HCT116 (cell line): ENCODE measurements at regions not wholly inside any gene's neighbourhood (a gene's known extent, or its start where the extent isn't known, plus 50 kb on each side); places are given as distances from the start of the nearest gene placed in this dataset.

ENCODE experiments used
- ATAC-seq: fragments of 200-7000 bp; cut with Tn5 transposase; 2 replicates; pipeline ENCODE4 v1.9.1; 2020; ENCODE audit warnings: mild to moderate bottlenecking, moderate library complexity
- BruUV-seq: library from RNA; stranded (reverse); fragments of 400-500 nt; replicated peaks from 2 replicates; lab custom pipeline; 2021; lab: Mats Ljungman, UMichigan
- CTCF ChIA-PET: fragments of 300-600 bp; sonication (Branson Sonifier 250); formaldehyde crosslinking; loops from one replicate; lab custom pipeline; 2021; ENCODE audit warnings: antibody characterized with exemption; lab: Charles Lee
- POLR2A ChIA-PET: fragments of 300-600, 350-600 bp; sonication (Branson Sonifier 250); formaldehyde crosslinking; loops from one replicate; lab custom pipeline; 2021; ENCODE audit warnings: antibody characterized with exemption; lab: Charles Lee
- RAD21 ChIA-PET, 2 experiments: fragments of 300-600 bp; sonication (Branson Sonifier 250); formaldehyde crosslinking; loops; one replicate each; lab custom pipeline; 2023; ENCODE audit warnings: low total read pairs in 2 of 2; ENCODE audit not compliant: uncharacterized antibody in 2 of 2, unreplicated experiment in 2 of 2, low non-redundant PET in 1 of 2; lab: Charles Lee
- DNase-seq: peaks from one replicate; pipeline ENCODE4 v3.0.0-alpha.2; 2010; ENCODE audit warnings: low read depth, low spot score
- H2AFZ ChIP-seq: fragments of 200-600 bp; shearing (Covaris generic), sonication (generic); 2 replicates; pipeline ENCODE4 v1.6.1; 2017; ENCODE audit warnings: low read depth, mixed run types, mixed read lengths, antibody characterized with exemption, low read length; ENCODE audit not compliant: poor library complexity, severe bottlenecking
- H3K27ac ChIP-seq: 2 replicates; pipeline ENCODE4 v1.5.1; 2012; ENCODE audit warnings: low read depth, low read length
- H3K27me3 ChIP-seq: fragments of 200-600 bp; sonication (generic); 2 replicates; pipeline ENCODE4 v1.6.1; 2016; ENCODE audit warnings: mixed run types, low read length, mixed read lengths; ENCODE audit not compliant: insufficient read depth
- H3K36me3 ChIP-seq, 2 experiments: fragments of 200-500 bp in 1 of 2; fragments of 200-600 bp in 1 of 2; sonication (Bioruptor generic) in 1 of 2; sonication (generic) in 1 of 2; 2 replicates each; pipeline versions ENCODE4 v1.5.1 to v1.6.1; 2014 to 2016; ENCODE audit warnings: low read length in 2 of 2, inconsistent platforms in 1 of 2, mixed read lengths in 1 of 2, mixed run types in 1 of 2; ENCODE audit not compliant: insufficient read depth in 2 of 2, control insufficient read depth in 1 of 2
- H3K4me1 ChIP-seq, 2 experiments: fragments of 200-600 bp in 1 of 2; sonication (generic) in 1 of 2; 2 replicates each; pipeline versions ENCODE4 v1.5.1 to v1.6.1; 2012 to 2017; ENCODE audit warnings: low read length in 2 of 2, inconsistent platforms in 1 of 2, mild to moderate bottlenecking in 1 of 2, mixed read lengths in 1 of 2, mixed run types in 1 of 2, moderate library complexity in 1 of 2; ENCODE audit not compliant: insufficient read depth in 2 of 2, control insufficient read depth in 1 of 2
- H3K4me2 ChIP-seq: fragments of 200-600 bp; sonication (generic); 2 replicates; pipeline ENCODE4 v1.6.1; 2017; ENCODE audit warnings: mixed run types, low read length, mixed read lengths
- H3K4me3 ChIP-seq, 2 experiments: fragments of 200-600 bp in 1 of 2; sonication (generic) in 1 of 2; replicated peaks in 1 of 2; 2 replicates each; pipeline ENCODE4 v1.5.1; 2011 to 2016; ENCODE audit warnings: low read length in 2 of 2, control low read depth in 1 of 2, low read depth in 1 of 2, mild to moderate bottlenecking in 1 of 2, mixed read lengths in 1 of 2, mixed run types in 1 of 2
- H3K79me2 ChIP-seq: fragments of 200-600 bp; sonication (generic); 2 replicates; pipeline ENCODE4 v1.6.1; 2017; ENCODE audit warnings: mild to moderate bottlenecking, mixed run types, low read length, moderate library complexity, mixed read lengths; ENCODE audit not compliant: insufficient read depth
- H3K9ac ChIP-seq: fragments of 200-600 bp; sonication (generic); 2 replicates; pipeline ENCODE4 v1.6.1; 2016; ENCODE audit warnings: low read length, mixed read lengths
- H3K9me2 ChIP-seq: fragments of 200-600 bp; sonication (generic), shearing (Covaris generic); 2 replicates; pipeline ENCODE4 v1.6.1; 2017; ENCODE audit warnings: mixed run types, mild to moderate bottlenecking, moderate library complexity; ENCODE audit not compliant: insufficient read depth
- H3K9me3 ChIP-seq, 2 experiments: fragments of 200-500 bp in 1 of 2; fragments of 200-600 bp in 1 of 2; sonication (Bioruptor generic) in 1 of 2; sonication (generic) in 1 of 2; 2 replicates each; pipeline ENCODE4 v1.6.1; 2014 to 2017; ENCODE audit warnings: low read length in 2 of 2, mixed read lengths in 2 of 2, inconsistent platforms in 1 of 2, low read depth in 1 of 2, mild to moderate bottlenecking in 1 of 2, mixed run types in 1 of 2, moderate library complexity in 1 of 2; ENCODE audit not compliant: control insufficient read depth in 1 of 2, insufficient read depth in 1 of 2
- H4K20me1 ChIP-seq: fragments of 200-600 bp; sonication (generic), shearing (Covaris generic); 2 replicates; pipeline ENCODE4 v1.6.1; 2017; ENCODE audit warnings: mixed run types, mild to moderate bottlenecking, moderate library complexity; ENCODE audit not compliant: insufficient read depth
- CTCF ChIP-seq, 3 experiments: fragments of 200-600 bp in 1 of 3; sonication (generic) in 1 of 3; IDR thresholded peaks in 2 of 3; conservative IDR thresholded peaks in 1 of 3; 2 replicates each; pipeline ENCODE4 v1.5.1; 2012 to 2017; ENCODE audit warnings: low read depth in 2 of 3, low read length in 2 of 3, antibody characterized with exemption in 1 of 3, borderline replicate concordance in 1 of 3, control low read depth in 1 of 3, mild to moderate bottlenecking in 1 of 3, mixed read lengths in 1 of 3, mixed run types in 1 of 3, moderate library complexity in 1 of 3; ENCODE audit not compliant: insufficient read depth in 1 of 3
- SP1 ChIP-seq: IDR thresholded peaks from 2 replicates; pipeline ENCODE4 v1.6.1; 2012; ENCODE audit warnings: low read depth
- SRF ChIP-seq: IDR thresholded peaks from 2 replicates; pipeline ENCODE4 v1.6.1; 2012; ENCODE audit warnings: low read depth
- YY1 ChIP-seq: IDR thresholded peaks from 2 replicates; pipeline ENCODE4 v1.6.1; 2011; ENCODE audit warnings: low read length, low read depth, moderate library complexity, mild to moderate bottlenecking; ENCODE audit not compliant: insufficient replicate concordance; ENCODE audit errors: extremely low read depth
- ZBTB33 ChIP-seq: IDR thresholded peaks from 2 replicates; pipeline ENCODE4 v1.6.1; 2011; ENCODE audit warnings: mild to moderate bottlenecking, low read length, moderate library complexity; ENCODE audit not compliant: insufficient replicate concordance; ENCODE audit errors: extremely low read depth
- ZFX ChIP-seq: fragments of 450-650 bp; IDR thresholded peaks from 2 replicates; pipeline ENCODE4 v1.6.1; 2017
- intact Hi-C: fragments of 100-400 bp; cut with micrococcal nuclease; formaldehyde crosslinking; loops from 2 replicates; pipeline ENCODE4 v1.10.0; 2022

GRCh38 chr6:152874267-152874666, 108.6 kb downstream of the FBXO5 start:
- ATAC-seq: no peak
- CTCF ChIA-PET: no interaction called here
- H3K36me3 ChIP-seq: no peaks in the 10 kb centered on the region
- POLR2A ChIA-PET: no interaction called here
- H3K9ac ChIP-seq: no peak overlapping the region
- H2AFZ ChIP-seq: no peak overlapping the region
- RAD21 ChIA-PET: no interaction called here
- H3K27me3 ChIP-seq: peaks cover 15% of the 10 kb centered on the region; the same call in 1 of the 2 replicates
- no peaks in the 10 kb centered on the region for H3K9me3 ChIP-seq
- no peak for TF ChIP-seq SRF
- H3K4me1 ChIP-seq: no peaks in the 10 kb centered on the region
- no peak for DNase-seq
- H4K20me1 ChIP-seq: no peaks in the 10 kb centered on the region
- H3K79me2 ChIP-seq: no peaks in the 10 kb centered on the region
- no peaks in the 10 kb centered on the region for H3K9me2 ChIP-seq
- intact Hi-C loops: no loop called here
- H3K27ac ChIP-seq: no peak overlapping the region
- H3K4me3 ChIP-seq: no peak overlapping the region
- H3K4me2 ChIP-seq: no peak overlapping the region
- BruUV-seq: no TSS peak

- ChIA-PET RAD21 (no interaction called here), CTCF (no interaction called here), POLR2A (no interaction called here)
- Histone ChIP-seq H3K27ac (no peak overlapping the region), H3K36me3 (no peaks in the 10 kb centered on the region), H3K4me1 (no peaks in the 10 kb centered on the region), H3K4me3 (no peak overlapping the region), H3K9ac (no peak overlapping the region), H2AFZ (no peak overlapping the region), H4K20me1 (no peaks in the 10 kb centered on the region), H3K79me2 (no peaks in the 10 kb centered on the region), H3K9me3 (no peaks in the 10 kb centered on the region), H3K9me2 (no peaks in the 10 kb centered on the region), H3K4me2 (no peak overlapping the region), H3K27me3 (peaks cover 15% of the 10 kb centered on the region; the same call in 1 of the 2 replicates)
- ATAC-seq (peak; percentile 64; the same call in 1 of the 2 replicates), DNase-seq (no peak)
- TF ChIP-seq SP1 (no peak), ZFX (no peak), CTCF (IDR thresholded peaks at IDR 0.05 in 2 of 3, conservative IDR thresholded peaks at IDR 0.05 in 1 of 3; ENCODE audit: borderline replicate concordance in 1 of 3, insufficient read depth in 1 of 3, low read depth in 2 of 3, low read length in 2 of 3) (peak in 1 of 3 experiments; percentile 19; a peak in 1 of 6 replicates), YY1 (no peak), ZBTB33 (no peak)
- intact Hi-C loops: no loop called here
- BruUV-seq: no TSS peak
Observed at GRCh38 chr6:152874846-152875568, 107.8 kb downstream of the FBXO5 start.
